ENCODE measurements at regions not wholly inside any gene's neighbourhood (a gene's known extent, or its start where the extent isn't known, plus 50 kb on each side); places are given as distances from the start of the nearest gene placed in this dataset.

- TF ChIP-seq, protein P1, sequence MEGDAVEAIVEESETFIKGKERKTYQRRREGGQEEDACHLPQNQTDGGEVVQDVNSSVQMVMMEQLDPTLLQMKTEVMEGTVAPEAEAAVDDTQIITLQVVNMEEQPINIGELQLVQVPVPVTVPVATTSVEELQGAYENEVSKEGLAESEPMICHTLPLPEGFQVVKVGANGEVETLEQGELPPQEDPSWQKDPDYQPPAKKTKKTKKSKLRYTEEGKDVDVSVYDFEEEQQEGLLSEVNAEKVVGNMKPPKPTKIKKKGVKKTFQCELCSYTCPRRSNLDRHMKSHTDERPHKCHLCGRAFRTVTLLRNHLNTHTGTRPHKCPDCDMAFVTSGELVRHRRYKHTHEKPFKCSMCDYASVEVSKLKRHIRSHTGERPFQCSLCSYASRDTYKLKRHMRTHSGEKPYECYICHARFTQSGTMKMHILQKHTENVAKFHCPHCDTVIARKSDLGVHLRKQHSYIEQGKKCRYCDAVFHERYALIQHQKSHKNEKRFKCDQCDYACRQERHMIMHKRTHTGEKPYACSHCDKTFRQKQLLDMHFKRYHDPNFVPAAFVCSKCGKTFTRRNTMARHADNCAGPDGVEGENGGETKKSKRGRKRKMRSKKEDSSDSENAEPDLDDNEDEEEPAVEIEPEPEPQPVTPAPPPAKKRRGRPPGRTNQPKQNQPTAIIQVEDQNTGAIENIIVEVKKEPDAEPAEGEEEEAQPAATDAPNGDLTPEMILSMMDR (IDR thresholded peaks at IDR 0.05): no peak
- TF ChIP-seq POLR2A (IDR thresholded peaks at IDR 0.05; ENCODE audit: low read depth) (no peak), EP300 (IDR thresholded peaks at IDR 0.05) (no peak), POLR2AphosphoS5 (IDR thresholded peaks at IDR 0.05) (no peak)
Measured at GRCh38 chr10:105726149-105726548, 1085.1 kb downstream of the SORCS3 start.

All from esophagus muscularis mucosa (tissue), 4 donors.